ENCODE measurements at regions not wholly inside any gene's neighbourhood (a gene's known extent, or its start where the extent isn't known, plus 50 kb on each side); places are given as distances from the start of the nearest gene placed in this dataset.

DNA sequence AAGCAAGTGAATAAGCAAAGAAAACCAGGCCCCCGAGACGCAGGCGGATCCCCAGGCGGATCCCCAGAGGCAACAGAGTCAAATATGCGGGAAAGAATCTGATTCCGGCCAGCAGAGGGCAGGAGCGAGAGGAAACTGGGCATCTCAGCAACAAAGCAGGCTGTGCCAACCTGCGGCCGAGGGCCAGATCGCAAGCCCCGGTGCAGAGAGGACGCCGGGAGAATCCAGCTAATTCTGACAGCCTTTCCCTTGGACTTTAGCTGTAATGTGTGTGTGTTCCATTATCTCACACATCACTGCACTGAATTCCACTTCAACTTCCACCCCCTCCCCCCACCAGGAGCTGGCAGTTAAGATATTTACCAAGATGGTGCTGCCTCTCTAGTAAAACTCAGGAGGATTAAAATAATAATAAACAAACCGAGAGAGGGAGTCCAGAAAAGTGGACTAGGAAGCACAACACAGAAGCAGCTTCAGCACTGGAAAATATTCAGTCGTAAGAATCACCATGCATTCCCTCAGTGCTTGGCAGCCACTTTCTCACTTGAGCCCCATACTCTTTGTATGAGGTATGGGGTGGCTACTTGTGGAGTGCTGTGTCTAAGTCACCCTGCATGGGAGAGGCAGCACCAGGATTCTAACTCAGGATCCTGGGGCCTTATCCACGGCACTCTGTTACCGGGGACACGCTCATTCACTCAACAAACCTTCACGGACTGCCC, 66.2 kb upstream of the SNX9 start:
- DNase-seq = peak; percentile 81

DNA sequence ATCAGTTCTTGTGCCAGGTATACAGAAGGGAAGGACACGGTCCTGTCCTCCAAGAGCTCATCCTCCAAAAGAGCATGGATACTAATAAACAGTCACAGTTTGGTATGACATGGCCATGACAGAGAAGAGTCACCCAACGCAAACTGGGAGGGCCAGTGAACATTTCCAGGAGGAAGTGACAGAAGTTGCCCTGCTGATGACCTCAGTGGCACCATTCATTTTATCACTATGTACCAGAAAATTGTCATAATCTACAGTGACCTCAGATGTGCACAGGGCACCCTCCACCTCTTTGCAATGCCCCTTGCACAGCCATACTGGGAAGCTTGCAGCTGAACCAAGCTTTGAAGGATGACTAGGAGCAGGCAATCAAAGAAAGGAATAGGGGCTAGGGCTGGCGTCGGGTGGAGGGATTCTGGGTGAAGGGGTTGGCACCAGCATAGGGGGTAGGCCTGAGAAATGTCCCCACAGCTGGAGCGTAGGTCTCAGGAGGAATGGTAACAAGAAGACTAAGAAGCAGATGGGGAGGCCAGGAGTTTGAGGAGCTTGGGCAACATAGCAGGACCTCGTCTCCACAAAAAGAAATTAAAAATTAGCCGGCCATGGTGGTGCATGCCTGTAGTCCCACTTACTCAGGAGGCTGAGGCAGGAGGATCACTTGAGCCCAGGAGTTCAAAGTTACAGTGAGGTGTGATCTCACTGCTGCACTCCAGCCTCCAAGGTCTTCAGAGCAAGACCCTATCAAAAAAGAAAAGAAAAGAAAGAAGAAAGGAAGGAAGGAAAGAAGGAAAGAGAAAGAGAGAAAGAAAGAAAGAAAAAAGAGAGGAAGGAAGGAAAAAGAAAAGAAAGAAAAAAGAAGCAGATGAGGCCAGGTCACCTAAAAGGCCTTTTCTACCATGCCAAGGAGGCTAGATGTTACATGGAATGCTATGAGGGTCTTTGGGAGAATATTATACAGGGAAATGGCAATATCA, 65.3 kb upstream of the SNX9 start:
- peak; percentile 56 for DNase-seq

DNA sequence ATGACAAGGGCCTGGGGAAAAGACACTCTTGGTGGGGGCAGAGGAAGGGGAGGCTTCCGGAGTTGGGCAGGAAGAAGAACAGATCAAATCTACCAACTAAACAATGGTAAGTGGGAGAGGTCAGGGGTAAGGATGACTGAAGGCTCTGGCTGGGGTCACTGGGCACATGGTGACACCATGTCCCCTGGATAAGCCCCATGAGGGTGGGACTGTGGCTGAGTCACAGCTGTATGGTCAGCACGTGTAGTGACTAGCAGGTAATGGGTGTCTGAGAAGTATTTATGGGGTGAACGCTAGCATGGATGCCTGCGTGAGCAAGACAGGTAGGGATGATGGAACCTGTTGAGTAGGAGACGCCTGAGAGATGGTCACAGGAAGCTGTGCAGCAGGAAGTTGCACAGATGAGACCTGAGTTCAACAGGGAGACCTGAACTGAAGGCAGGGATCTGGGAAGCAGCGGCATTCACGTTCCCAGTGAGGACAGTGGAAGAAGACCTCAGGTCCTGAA, 64.5 kb upstream of the SNX9 start:
- no peak for DNase-seq

DNA sequence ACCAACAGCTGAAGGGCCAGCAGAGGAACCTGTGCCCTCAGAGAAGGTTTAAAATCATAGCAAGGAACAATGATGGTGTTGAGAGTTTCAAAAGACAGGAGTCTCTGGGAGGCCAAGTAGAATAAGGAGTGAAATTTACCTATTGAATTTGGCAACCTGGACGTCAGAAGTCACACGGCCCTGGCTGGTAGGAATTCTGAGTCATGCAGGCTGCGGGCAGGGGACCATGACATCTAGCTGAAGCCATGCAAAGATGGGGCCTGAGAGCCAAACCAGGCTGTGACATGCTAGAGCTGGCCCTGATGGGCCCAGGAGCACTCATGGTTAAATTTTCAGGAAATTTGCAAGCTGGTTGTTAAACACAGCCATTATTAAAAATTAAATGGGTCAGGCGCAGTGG, 64.0 kb upstream of the SNX9 start:
- DNase-seq = no peak

DNA sequence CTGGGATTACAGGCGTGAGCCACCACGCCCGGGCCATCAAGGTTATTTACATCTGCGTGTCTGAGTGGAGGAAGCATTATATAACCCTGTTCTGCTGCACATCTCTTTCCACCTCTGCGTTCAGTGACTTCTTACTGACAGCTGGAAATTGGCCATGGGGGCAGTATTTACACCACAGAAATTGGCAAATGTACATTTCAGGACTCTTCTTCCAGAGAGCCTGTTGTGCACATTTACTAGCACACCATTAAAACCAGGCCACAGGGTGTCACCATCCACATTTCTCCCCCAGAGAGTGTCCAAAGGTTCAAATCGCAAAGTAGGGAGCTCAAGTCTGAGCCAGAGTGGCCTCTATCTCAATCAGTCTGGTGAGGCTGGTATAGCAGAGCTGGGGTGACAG, 62.9 kb upstream of the SNX9 start:
- no peak for DNase-seq

DNA sequence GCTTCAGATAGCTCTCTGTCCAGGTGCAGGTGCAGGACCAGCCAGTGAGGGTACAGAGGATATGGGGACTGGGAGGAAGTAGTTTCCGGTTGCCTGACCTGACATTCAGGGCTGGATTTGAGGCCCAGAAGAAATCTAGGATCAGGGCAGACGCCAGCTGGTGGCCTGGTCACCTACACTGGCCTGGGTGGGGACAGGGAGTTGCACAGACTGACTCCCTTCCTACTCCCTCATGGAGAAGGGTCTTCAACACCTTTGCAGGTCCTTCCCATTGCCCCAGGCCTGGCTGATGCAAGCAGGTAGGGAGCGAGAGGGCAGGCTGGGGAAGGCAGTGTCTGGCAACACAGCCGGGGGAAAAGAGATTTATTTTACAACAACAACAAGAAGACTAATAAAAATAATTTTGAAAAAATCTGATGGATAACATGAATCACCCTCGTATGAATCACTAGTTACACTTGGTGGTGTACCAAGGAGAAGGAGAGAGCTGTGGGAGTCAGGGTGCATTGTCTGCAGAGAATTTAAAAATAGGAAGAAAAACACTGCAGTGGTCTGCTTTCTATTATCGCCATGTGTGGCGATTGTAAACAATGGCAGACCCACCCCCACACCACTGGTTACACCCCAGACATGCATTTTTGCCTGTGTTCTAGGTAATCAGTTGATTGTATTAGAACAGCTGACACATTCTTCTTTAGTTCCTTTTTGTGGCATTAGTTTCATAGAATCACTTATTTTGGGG, 62.3 kb upstream of the SNX9 start:
- peak; percentile 41 for DNase-seq

DNA sequence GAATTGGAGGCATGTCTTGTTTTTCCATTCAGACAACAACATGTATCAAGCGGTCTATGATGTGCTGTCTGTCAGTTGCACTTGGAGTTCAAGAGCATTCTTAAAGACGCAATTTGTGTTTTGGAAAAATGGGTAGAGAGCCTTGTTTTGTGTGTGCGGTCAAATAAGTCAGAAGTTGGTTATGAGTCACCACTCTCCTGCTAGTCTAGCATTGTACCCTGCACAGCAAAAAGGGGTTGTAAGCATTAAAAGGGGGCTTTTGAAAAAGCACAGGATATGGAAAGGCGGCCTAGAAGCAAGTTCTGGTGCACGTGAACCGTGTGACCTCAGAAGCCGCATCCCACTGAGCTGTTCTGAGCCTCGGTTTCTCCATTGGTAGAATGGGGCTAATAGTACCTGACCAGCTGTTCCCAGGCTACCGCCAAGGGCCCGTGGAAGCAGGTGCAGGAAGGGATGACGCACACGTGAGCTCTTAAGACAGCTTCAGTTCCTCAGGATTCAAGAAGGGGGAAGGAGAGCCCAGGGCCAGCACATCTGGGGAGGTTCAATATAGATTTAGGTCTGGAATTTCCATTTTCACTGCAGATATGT, 61.6 kb upstream of the SNX9 start:
- DNase-seq = peak; percentile 38

DNA sequence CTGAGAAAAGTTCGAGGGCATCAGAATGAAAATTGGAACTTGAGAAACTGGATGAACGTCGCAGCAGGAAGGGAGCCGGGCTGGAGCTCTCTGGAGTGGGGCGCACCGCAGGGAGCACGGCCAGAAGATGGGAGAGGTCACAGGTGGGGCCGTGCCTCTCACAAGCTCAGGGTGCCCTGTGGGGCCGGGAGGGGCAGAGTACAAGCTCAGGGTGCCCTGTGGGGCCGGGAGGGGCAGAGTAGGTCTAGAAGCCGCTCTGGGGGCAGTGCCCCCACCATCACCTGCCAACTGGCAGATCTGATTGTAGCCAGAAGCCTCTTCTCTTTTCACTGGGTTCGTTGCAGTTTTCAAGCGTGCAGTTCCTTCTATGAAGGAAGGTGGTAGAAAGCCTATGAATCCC, 61.1 kb upstream of the SNX9 start:
- DNase-seq = no peak

DNA sequence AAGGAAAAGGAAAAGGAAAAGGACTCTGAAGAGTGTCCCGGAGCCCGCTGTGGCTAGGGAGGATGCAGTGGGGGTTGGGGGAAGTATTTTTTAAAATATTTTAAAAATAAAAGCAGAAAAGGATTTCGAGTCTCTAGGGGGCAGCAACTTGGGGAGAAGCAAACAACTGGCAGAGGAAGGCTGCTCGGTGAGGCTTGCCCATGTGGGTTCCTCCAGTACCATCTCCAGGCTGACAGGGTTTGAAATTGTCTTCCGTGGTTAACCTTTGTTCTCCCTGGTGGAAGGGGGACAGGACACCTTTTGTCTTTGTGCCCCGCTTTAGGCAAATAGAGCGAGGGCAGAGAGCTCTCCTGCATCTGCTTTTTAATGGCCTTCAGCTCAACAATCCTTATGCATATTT, 60.4 kb upstream of the SNX9 start:
- DNase-seq = peak; percentile 37

DNA sequence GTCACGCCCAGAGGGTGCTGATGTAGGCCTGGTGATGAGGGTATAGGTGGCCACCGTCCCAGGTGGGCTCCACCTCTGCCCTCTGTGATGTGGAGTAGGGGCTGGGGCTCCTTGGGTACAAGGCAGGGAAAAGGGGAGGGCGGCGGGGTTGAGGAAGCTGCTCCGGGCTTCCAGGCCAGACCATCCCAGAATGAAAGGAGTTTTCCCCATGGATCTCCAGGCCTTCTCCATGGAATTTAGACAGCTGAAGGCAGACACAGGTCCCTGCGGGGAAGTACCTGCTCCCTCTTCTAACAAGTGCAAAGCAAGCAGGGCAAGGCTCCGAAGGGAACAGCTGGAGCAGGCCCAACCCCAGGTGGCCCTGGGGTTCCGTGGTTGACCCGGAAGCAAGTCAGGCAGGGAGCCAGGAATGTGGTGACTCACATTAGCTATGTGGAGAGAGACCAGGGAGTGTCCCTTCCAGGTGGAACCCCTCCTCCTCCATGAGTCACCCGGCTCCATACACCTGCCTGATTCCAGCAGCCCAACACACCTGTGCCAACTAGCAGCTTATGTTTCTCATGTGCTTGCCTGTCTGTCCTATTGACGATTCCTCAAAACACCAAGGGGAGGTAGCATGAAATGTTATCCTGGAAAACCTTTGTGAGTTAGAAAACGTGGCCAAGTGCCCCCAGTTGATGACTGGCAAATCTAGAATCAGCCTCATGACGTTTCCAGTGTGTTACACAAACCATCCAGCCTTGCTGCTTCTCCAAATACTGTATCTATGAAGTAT, 59.7 kb upstream of the SNX9 start:
- peak; percentile 43 for DNase-seq

DNA sequence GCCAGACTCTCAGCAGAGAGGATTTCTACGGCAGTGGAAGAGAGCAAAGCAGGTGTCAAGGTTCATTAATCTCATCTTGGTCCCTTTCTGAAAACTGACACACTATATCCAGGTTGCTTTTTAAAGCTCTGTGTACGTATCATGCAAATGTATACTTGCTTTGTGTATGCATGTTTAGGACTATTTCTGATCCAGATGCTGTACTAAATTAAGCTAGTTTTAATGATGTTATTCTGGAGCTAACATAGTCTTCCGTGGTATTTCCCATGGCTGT, 59.2 kb upstream of the SNX9 start:
- DNase-seq = no peak

DNA sequence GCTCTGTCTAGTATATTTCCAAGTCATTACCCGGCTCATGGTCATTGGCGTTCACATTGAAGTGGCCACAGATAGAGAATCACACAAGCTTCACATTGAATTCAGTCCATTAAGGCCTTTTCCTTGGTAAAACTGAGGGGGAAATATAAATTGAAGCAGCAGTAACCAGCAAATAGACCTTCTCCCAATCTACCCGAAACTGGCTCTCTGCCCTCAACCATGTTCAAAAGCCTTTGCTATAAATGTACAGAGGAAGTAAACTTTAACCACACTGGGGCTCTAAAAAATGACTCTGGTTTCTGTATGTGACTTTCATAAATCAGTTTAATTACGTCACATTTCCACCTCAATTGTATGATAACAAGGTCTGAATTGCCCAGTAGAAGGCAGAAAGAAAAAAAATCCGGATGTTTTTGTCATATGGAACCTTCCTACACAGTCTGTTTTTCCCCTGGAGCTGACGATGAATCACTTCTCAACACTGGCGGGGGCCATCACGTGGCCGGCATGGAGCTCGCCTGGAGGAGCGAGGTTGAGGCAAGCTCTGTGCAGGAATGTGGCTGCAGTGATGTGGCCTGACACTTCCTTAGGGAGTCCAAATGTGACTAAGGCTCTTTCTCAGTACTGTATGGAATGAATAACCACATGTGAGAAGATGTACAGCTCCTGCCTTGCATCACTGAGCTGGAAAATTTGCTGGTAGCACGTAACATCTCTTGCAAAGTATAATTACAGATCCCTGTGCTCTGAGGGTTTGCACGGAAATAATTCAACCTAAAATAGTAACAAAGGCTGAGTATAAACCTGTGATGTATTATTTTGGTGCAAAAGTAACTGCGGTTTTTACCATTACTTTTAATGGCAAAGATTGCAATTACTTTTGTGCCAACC, 58.6 kb upstream of the SNX9 start:
- DNase-seq = peak; percentile 89

DNA sequence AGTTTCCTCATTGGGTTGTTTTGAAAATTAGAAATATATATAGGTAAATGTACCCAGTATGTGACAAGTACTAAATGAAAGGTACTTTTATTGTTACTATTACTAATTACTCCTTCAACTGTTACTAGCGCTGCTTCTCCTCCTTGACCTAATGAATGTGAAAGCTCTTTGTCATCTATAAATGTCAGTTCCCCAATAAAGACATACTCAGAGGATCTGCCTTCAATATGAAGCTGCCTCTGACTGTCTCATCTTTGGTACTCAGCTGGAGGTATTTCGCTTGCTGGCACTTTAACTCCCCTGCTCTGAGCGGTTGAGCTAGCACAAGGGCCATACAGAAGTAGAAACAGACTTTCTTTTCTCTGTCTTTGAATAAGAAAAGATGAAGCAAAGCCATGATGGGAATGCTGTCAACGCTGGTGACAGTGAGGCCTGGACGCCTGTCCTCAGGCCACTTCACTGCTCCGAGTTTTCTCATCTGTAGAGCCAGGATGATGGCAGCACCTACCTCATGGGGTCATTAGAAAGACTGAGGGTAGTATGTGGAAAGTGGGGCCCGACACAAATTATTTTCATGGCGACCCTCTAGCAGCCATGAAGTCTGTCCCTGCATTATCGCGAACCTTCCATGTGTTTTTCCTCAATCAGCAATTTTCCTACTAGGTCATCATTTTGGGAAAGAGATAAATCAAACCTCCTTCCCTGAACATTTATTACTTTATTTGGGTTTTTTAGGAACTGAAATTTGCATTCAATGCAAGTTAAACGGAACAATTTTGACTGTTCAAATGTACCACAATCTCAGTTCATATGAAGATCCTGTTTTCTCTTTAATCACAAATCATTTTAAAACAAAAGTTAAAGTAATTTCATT, 55.9 kb upstream of the SNX9 start:
- no peak for DNase-seq

DNA sequence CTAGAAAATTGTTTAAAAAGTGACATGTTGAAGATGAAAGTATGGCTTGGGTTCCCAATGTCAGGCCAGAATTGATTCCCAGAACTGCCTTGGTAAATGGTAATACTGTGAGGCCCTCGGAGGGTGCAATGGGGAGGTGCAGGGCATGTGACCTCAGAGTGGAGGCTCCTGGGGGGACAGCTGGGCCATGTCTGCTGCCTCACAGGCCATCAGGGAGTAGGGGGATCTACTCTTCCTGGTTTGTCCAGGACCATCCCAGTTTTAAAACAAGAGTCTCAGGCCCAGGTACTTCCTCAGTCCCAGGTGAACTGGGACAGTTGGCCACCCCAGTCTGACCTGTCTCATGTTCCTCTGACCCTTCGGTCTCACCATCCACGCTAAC, 55.3 kb upstream of the SNX9 start:
- no peak for DNase-seq

DNA sequence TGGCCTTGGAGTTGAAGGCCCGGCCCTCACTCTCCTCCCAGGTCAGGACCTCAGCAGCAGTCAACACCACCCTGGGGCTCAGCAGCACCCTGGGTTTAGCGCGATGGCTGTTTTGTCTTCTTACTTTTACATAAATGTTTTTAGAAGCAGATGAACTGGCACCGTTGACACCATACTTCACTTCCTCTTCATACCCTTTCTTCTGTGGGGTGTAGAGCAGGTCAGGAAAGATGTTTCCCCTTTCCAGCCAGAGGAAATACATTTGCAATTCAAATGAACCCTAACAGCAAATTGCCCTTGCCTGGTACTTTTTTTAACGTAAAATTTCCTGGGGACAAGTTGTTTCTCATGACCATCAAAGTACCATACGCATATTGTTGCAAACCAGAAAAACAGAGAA, 54.7 kb upstream of the SNX9 start:
- peak; percentile 46 for DNase-seq

DNA sequence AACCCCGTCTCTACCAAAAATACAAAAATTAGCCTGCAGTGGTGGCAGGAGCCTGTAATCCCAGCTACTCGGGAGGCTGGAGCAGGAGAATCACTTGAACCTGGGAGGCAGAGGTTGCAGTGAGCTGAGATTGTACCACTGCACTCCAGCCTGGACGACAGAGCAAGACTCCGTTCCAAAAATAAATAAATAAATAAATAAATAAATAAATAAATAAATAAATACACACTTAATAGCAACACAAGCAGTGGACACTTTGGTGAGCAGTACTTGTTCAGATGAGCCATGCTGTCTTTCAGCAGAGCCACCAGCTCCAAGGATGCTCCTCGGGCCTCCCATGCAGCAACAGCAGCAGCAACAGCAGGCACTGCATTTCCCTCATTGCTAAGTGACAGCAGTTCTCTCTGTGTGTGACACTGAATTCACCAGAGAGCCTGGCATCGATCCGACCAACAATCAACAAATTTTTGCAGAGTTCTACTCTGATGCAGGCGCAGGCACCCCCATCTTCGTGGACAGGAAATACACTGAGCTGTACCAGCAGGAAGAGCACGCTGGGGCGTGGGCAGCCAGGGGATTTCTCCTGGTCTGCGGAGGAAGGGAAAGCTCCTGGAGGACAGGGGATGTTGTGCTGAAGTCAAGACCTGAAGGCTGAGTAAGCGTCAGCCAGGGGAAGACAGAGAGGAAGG, 54.0 kb upstream of the SNX9 start:
- DNase-seq = no peak

DNA sequence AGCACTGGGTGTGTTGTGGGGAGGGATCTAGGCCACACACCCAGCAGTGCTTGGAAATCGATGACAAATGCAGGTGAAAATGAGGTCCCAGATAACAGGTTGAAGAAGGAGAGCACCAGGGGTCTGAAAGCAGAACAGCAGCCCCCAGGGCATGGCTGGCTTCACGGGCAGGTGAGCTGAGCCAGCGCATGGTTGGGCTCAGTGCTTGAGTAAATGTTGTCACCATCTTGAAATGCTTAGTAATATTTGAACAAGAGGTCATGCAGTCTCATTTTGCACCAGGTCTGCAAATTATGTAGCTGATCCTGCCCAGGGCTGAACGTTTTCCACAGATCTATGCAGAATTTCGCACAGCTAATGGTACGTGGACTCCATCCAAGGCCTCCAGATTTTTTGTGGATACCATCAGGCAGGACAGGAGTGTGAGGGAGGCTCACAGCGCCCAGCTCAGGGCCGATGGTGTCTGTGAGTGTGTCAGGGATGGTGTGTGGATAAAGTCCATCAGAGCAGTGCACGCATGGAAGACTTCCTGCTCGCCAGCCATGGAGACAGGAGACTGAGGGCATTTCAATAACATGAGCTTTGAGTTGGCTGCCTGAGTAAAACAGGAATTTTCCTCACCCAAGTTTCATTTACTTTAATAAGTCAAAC, 53.1 kb upstream of the SNX9 start:
- DNase-seq = no peak

DNA sequence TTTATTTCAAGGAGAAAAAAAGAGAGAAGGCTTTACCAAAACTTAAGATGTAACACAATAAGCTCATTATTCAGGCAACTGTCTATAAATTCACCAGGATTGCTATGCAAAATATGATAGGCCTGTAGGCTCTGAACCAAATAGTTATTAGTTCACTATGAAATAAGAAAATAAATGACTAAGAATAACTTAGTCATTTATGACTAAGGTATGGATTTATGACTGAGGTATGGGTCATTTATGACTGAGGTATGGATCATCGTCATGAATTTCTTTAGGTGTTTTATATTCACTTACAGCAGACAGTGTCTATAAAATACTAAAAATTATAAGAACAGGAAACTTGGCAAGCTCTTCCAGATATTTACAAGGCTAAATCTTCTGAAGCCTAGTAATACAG, 52.1 kb upstream of the SNX9 start:
- DNase-seq = no peak

DNA sequence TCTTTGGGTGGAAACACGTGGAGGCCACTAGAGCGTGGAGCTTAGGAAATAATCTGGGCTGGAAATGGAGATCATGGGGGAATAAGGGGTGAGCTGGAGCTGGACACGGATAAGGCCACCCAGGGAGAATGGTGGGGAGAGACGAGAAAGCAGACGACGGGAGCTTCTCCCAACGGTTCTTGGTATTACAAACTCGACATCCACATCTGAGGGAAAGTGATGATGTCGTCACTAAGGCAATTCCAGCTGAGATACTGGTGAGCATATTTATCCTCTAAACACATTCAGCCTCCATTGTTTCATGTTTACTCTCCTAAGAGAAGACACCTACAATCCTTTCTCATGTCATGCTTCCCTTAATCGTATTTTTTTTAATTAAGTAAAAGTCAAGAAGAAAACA, 50.2 kb upstream of the SNX9 start:
- no peak for DNase-seq

Measured in CD4-positive, alpha-beta T cell treated with Interleukin-15 for 1 hour (primary cell).